Upper lobe of right lung (tissue), 1 donor: ENCODE measurements at regions not wholly inside any gene's neighbourhood (a gene's known extent, or its start where the extent isn't known, plus 50 kb on each side); places are given as distances from the start of the nearest gene placed in this dataset.
"Not testable (repeated sequence)": the region's sequence is repeated elsewhere in the genome, so short reads cannot be mapped to it uniquely, and the experiment has no call there.

Experiments
- ATAC-seq: fragments of 200-7000 bp; cut with Tn5 transposase; one replicate; pipeline ENCODE4 v1.9.1; 2020; ENCODE audit warnings: mild to moderate bottlenecking, moderate library complexity
- DNase-seq: peaks from one replicate; pipeline ENCODE4 v3.0.0-alpha.2; 2020
- H3K27ac ChIP-seq: fragments of 200-600 bp; one replicate; pipeline ENCODE4 v1.8.0; 2022
- H3K27me3 ChIP-seq: fragments of 200-600 bp; one replicate; pipeline ENCODE4 v1.8.0; 2022; ENCODE audit warnings: mild to moderate bottlenecking
- H3K36me3 ChIP-seq: fragments of 200-600 bp; one replicate; pipeline ENCODE4 v1.8.0; 2022
- H3K4me1 ChIP-seq: fragments of 200-600 bp; one replicate; pipeline ENCODE4 v1.8.0; 2022
- H3K4me3 ChIP-seq: fragments of 200-600 bp; one replicate; pipeline ENCODE4 v1.8.0; 2022; ENCODE audit warnings: mild to moderate bottlenecking
- H3K9me3 ChIP-seq: fragments of 200-600 bp; one replicate; pipeline ENCODE4 v1.8.0; 2022
- CTCF ChIP-seq: fragments of 200-600 bp; IDR thresholded peaks from one replicate; pipeline ENCODE4 v1.8.0; 2022; ENCODE audit warnings: antibody characterized with exemption
- intact Hi-C: fragments of 100-400 bp; cut with DNase I; formaldehyde crosslinking; loops from one replicate; pipeline ENCODE4 v1.11.0; 2022
- donor health status: DM: no; HTN: yes; CAD: no; lungs with severe emphysema.

DNA sequence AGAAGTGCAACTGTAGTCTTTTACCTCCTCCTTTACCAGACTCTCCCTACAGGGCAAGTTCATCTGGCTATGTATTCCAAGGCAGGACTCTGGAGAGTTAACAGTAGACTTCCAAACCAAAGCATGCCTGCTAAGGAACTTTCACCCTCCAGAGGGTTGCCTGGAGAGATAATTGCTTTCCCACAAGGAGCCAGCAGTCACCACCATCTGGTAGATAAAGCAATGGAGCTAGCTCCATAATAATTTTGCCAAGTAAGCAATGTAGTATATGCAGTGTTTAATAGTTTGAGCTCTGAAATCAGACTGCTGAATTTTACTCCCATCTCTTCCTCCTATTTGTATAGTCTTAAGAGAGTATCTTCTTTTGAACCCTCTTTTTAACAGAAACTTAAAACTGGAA is 566.8 kb upstream of the PTGER4 start:
- no peak overlapping the region for H3K4me3 ChIP-seq
- H3K27ac ChIP-seq, result no peak overlapping the region
- H3K36me3 ChIP-seq, result no peaks in the 10 kb centered on the region
- no peaks in the 10 kb centered on the region for H3K27me3 ChIP-seq
- H3K4me1 ChIP-seq, result peaks cover 4% of the 10 kb centered on the region
- no peaks in the 10 kb centered on the region for H3K9me3 ChIP-seq
- TF ChIP-seq CTCF, result no peak
- ATAC-seq (no peak), DNase-seq (no peak)
- intact Hi-C loops, result no loop called here

DNA sequence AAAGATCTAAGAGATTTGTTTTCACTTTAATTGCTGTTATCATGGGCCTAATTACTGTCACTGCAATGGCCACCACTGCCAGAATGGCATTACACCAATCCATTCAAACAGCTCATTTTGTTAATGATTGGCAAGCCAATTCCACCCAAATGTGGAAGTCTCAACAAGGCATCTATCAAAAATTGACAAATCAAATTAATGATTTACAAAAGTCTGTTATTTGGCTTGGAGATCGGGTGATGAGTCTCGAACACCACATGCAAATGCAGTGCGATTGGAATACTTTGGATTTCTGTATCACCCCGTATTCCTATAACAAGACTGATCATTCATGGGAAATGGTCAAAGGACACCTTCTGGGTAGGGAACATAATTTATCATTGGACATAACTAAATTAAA is 568.7 kb upstream of the PTGER4 start:
- H3K36me3 ChIP-seq, intact Hi-C loops, ATAC-seq, DNase-seq, H3K27me3 ChIP-seq, H3K4me3 ChIP-seq, H3K9me3 ChIP-seq, H3K4me1 ChIP-seq, H3K27ac ChIP-seq: not testable (repeated sequence)

- H3K4me1 ChIP-seq, H3K27me3 ChIP-seq, intact Hi-C loops, ATAC-seq, H3K36me3 ChIP-seq, DNase-seq, H3K27ac ChIP-seq, H3K9me3 ChIP-seq, H3K4me3 ChIP-seq: not testable (repeated sequence)
These were observed 570.8 kb upstream of the PTGER4 start for GRCh38 chr5:40108764-40109390.

- H3K27ac ChIP-seq, ATAC-seq, H3K4me1 ChIP-seq, H3K36me3 ChIP-seq, DNase-seq, intact Hi-C loops, H3K4me3 ChIP-seq, H3K27me3 ChIP-seq, H3K9me3 ChIP-seq: not testable (repeated sequence)
These were observed 571.9 kb upstream of the PTGER4 start for GRCh38 chr5:40107786-40108185.

GRCh38 chr5:40106847-40107246 is 572.9 kb upstream of the PTGER4 start:
- no peaks in the 10 kb centered on the region for H3K36me3 ChIP-seq
- H3K4me3 ChIP-seq, result no peak overlapping the region
- TF ChIP-seq CTCF, result no peak
- no peaks in the 10 kb centered on the region for H3K9me3 ChIP-seq
- intact Hi-C loops, result no loop called here
- DNase-seq (no peak), ATAC-seq (no peak)
- H3K27ac ChIP-seq, result no peak overlapping the region
- peaks cover 4% of the 10 kb centered on the region for H3K4me1 ChIP-seq
- no peaks in the 10 kb centered on the region for H3K27me3 ChIP-seq

DNA sequence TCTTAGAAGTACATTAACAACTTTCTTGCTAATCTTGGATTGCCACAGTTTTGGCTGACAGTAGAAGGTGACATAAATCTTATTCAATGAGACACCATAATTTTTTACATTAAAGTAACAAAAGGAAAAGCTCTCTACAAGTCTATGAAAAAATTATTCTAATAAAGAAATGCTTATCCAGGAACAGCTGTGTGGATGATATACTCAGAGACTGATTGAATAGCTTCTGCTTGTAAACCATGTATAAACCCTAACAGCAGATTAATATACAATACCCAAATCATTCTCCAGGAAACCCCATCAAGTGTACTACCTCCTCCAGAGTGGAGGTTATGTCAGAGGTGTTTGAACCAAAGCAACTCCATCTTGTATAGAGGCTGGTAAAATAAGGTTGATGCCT is 581.4 kb upstream of the PTGER4 start:
- Histone ChIP-seq H3K9me3 (no peaks in the 10 kb centered on the region), H3K36me3 (no peaks in the 10 kb centered on the region), H3K4me1 (no peaks in the 10 kb centered on the region), H3K4me3 (no peak overlapping the region), H3K27me3 (no peaks in the 10 kb centered on the region), H3K27ac (no peak overlapping the region)
- ATAC-seq (no peak), DNase-seq (no peak)
- intact Hi-C loops, result no loop called here
- no peak for TF ChIP-seq CTCF

GRCh38 chr5:40093550-40093949 is 586.2 kb upstream of the PTGER4 start:
- Histone ChIP-seq H3K27ac (no peak overlapping the region), H3K9me3 (no peaks in the 10 kb centered on the region), H3K27me3 (no peaks in the 10 kb centered on the region), H3K36me3 (no peaks in the 10 kb centered on the region), H3K4me1 (no peaks in the 10 kb centered on the region), H3K4me3 (no peak overlapping the region)
- TF ChIP-seq CTCF, result no peak
- ATAC-seq (no peak), DNase-seq (no peak)
- intact Hi-C loops, result no loop called here
